ENCODE measurements at regions not wholly inside any gene's neighbourhood (a gene's known extent, or its start where the extent isn't known, plus 50 kb on each side); places are given as distances from the start of the nearest gene placed in this dataset.
"Not testable (repeated sequence)": the region's sequence is repeated elsewhere in the genome, so short reads cannot be mapped to it uniquely, and the experiment has no call there.

- Histone ChIP-seq H3K4me1 (no peaks in the 10 kb centered on the region), H3K9me3 (peaks cover 3 to 4% of the 10 kb centered on the region in 2 donors), H3K4me3 (no peak overlapping the region), H3K27ac (no peak overlapping the region), H3K36me3 (no peaks in the 10 kb centered on the region), H3K27me3 (no peaks in the 10 kb centered on the region)
- TF ChIP-seq CTCF (IDR thresholded peaks at IDR 0.05): no peak
- no peak for DNase-seq (ENCODE audit: low spot score in 2 of 2)
- intact Hi-C loops (cut with DNase I): no loop called here
Measured at GRCh38 chr15:69677403-69677802, 224.8 kb downstream of the RPLP1 start.

GRCh38 chr15:69679623-69680228 lies 227.1 kb downstream of the RPLP1 start:
- no peak for DNase-seq (ENCODE audit: low spot score in 2 of 2)
- Histone ChIP-seq H3K27ac (no peak overlapping the region), H3K4me1 (no peaks in the 10 kb centered on the region), H3K9me3 (peaks cover 4 to 10% of the 10 kb centered on the region in 2 donors), H3K4me3 (no peak overlapping the region), H3K36me3 (no peaks in the 10 kb centered on the region), H3K27me3 (no peaks in the 10 kb centered on the region)
- no peak for TF ChIP-seq CTCF (IDR thresholded peaks at IDR 0.05)
- intact Hi-C loops (cut with DNase I): no loop called here

- H3K27ac ChIP-seq; H3K36me3 ChIP-seq; H3K4me1 ChIP-seq; H3K27me3 ChIP-seq; H3K4me3 ChIP-seq; DNase-seq (ENCODE audit: low spot score in 2 of 2); intact Hi-C loops (cut with DNase I): not testable (repeated sequence)
- H3K9me3 ChIP-seq: peaks cover 9 to 27% of the 10 kb centered on the region in 2 donors
Measured at GRCh38 chr15:69684823-69685222, 232.2 kb downstream of the RPLP1 start.

GRCh38 chr15:69685512-69686452 lies 233.2 kb downstream of the RPLP1 start:
- no peak for TF ChIP-seq CTCF (IDR thresholded peaks at IDR 0.05)
- H3K4me1 ChIP-seq: no peaks in the 10 kb centered on the region
- H3K4me3 ChIP-seq: no peak overlapping the region
- intact Hi-C loops (cut with DNase I): no loop called here
- no peaks in the 10 kb centered on the region for H3K27me3 ChIP-seq
- H3K27ac ChIP-seq: no peak overlapping the region
- H3K36me3 ChIP-seq: no peaks in the 10 kb centered on the region
- peaks cover 9 to 27% of the 10 kb centered on the region in 2 donors for H3K9me3 ChIP-seq
- DNase-seq (ENCODE audit: low spot score in 2 of 2): no peak

- H3K36me3 ChIP-seq: no peaks in the 10 kb centered on the region
- no peak for DNase-seq (ENCODE audit: low spot score in 2 of 2)
Measured at GRCh38 chr15:69686626-69687025, 234.0 kb downstream of the RPLP1 start.

More at GRCh38 chr15:69686626-69687025, 234.0 kb downstream of the RPLP1 start:
- Histone ChIP-seq H3K9me3 (peaks cover 9 to 27% of the 10 kb centered on the region in 2 donors), H3K27ac (no peak overlapping the region), H3K4me1 (no peaks in the 10 kb centered on the region), H3K4me3 (no peak overlapping the region), H3K27me3 (no peaks in the 10 kb centered on the region)
- no peak for TF ChIP-seq CTCF (IDR thresholded peaks at IDR 0.05)
- intact Hi-C loops (cut with DNase I): no loop called here
